IPS-18a (cell line): ENCODE measurements at regions not wholly inside any gene's neighbourhood (a gene's known extent, or its start where the extent isn't known, plus 50 kb on each side); places are given as distances from the start of the nearest gene placed in this dataset.
"Not testable (repeated sequence)": the region's sequence is repeated elsewhere in the genome, so short reads cannot be mapped to it uniquely, and the experiment has no call there.

Source experiments
- H3K27ac ChIP-seq: one replicate; pipeline ENCODE4 v1.5.1; 2013; ENCODE audit warnings: low read length
- H3K27me3 ChIP-seq: one replicate; pipeline ENCODE4 v1.6.1; 2013; ENCODE audit warnings: mild to moderate bottlenecking, low read length; ENCODE audit not compliant: control insufficient read depth, insufficient read depth
- H3K36me3 ChIP-seq: one replicate; pipeline ENCODE4 v1.6.1; 2013; ENCODE audit warnings: low read depth, low read length; ENCODE audit not compliant: control insufficient read depth
- H3K4me1 ChIP-seq: one replicate; pipeline ENCODE4 v1.6.1; 2013; ENCODE audit warnings: low read depth, low read length; ENCODE audit not compliant: control insufficient read depth
- H3K4me3 ChIP-seq: one replicate; pipeline ENCODE4 v1.5.1; 2013; ENCODE audit warnings: low read length
- H3K9ac ChIP-seq: one replicate; pipeline ENCODE4 v1.6.1; 2013; ENCODE audit warnings: mild to moderate bottlenecking, low read length, moderate library complexity
- H3K9me3 ChIP-seq: one replicate; pipeline ENCODE4 v1.6.1; 2013; ENCODE audit warnings: low read depth, low read length; ENCODE audit not compliant: control insufficient read depth

DNA sequence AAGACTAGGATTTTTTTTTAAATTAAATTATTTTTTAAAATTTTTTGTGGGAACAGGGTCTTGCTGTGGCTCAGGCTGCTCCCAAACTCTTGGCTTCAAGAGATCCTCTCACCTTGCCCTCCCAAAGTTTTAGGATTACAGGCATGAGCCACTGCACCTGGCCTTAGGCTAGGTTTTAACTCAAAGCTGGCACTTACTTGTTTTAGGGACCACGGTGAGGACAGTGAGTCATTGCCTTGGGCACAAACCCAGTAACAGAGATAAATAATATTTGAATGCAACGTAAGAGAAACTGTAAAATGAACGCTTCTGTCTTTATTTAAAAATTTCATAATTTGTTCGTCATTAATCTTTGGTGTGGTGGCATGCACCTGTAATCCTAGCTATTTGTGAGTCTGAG lies 96.6 kb downstream of the GATA3 start:
- no peaks in the 10 kb centered on the region for H3K9me3 ChIP-seq
- H3K4me3 ChIP-seq, result no peak overlapping the region
- H3K9ac ChIP-seq, result no peak overlapping the region
- H3K36me3 ChIP-seq, result no peaks in the 10 kb centered on the region
- H3K27me3 ChIP-seq, result no peaks in the 10 kb centered on the region
- H3K27ac ChIP-seq, result no peak overlapping the region
- no peaks in the 10 kb centered on the region for H3K4me1 ChIP-seq

DNA sequence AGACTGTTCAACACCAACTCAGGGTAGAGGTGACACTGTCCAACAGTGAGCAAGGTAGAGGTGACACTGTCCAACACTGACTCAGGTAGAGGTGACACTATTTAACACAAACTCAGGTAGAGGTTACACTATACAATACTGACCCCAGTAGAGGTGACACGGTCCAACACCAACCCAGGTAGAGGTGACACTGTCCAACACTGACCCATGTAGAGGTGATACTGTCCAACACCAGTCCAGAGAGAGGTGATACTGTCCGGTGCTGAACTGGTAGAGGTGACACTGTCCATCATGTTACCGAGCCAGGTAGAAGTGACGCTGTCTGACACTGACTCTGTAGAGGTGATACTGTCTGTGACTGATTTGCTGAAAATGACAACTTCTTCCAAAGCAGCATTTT lies 102.4 kb downstream of the GATA3 start:
- Histone ChIP-seq H3K27me3 (no peaks in the 10 kb centered on the region), H3K4me1 (no peaks in the 10 kb centered on the region), H3K9ac (no peak overlapping the region), H3K36me3 (no peaks in the 10 kb centered on the region), H3K9me3 (no peaks in the 10 kb centered on the region), H3K4me3 (no peak overlapping the region), H3K27ac (no peak overlapping the region)

DNA sequence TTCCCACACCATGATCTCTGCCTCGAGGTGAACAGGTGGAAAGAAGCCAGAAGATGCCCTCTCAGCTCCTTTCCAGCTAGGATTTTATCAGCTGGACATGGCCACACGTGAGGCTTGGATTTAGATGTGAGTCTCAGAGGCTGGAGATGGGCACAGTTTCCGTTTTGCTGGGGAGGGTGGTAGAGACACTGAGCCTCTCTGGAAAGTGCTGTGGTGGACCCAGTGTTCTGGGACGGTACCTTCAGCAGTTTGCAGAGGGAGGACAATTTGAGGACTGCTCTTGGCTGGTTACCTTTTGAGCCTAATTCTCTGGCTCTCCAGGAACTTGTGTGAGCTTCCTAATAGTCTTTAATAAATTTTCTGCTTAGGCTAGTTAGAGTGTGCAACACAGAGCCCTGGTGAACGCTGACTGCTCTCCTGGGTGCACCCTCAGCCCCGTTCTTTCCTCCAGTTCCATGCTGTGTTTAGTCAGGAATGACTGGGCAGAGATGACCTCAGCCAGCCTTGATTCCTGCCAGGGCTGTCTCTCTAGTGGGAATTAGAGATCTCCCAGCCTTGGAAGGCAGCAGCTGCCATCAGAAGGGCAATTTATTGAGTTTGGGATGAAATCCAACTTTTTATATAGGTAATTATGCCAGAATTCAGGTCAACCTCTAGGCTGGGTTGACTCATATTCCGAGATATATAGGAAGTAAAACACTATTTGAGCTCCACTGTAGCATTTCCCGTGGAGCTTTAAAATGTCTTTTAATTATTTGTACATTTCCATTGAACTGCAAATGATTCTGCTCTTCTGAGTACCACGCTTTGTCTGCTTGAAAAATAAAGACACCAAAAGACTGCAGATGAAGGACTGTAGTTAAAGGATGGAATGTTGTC lies 103.9 kb downstream of the GATA3 start:
- Histone ChIP-seq H3K4me3 (no peak overlapping the region), H3K36me3 (no peaks in the 10 kb centered on the region), H3K9ac (no peak overlapping the region), H3K27ac (no peak overlapping the region), H3K9me3 (no peaks in the 10 kb centered on the region), H3K27me3 (no peaks in the 10 kb centered on the region), H3K4me1 (no peaks in the 10 kb centered on the region)

DNA sequence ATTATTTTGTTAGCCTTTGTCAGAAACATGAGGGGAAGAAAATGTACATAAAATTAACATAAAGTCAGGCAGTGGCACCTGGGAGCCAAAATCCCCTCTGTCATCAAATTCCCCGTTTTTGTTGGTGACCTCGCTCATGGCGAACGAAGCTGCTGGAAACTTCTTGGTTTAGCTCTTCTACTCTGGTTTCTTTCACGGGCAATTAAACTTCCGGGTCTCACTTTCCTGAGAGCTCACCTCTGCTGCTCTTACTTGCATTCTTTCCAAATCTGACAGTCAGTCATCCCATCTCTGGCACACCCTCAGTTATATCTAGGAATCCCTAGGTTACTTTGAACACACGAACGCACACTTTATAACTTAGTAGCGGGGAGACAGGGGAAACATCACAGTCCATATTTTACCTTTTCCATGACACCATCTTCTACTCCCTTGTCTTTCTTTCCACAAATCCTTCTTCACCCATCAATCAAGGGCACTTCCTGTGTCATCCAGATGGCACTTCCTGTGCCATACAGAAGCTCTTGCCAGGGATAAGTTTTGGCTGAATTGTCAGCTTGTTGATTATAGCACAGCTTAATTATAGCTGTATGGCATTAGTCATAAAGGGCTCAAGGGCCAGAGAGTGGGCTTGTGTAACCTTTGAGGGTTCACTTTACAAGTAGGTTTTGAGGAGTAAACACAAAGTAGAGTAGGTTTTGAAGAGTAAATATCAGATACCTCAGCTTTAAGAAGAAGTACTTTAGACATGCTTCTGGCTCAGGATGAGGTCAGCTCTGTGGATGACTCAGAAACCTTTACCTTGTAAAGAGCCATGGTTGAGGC lies 105.1 kb downstream of the GATA3 start:
- Histone ChIP-seq H3K36me3 (no peaks in the 10 kb centered on the region), H3K4me3 (no peak overlapping the region), H3K9me3 (no peaks in the 10 kb centered on the region), H3K9ac (no peak overlapping the region), H3K27ac (no peak overlapping the region), H3K4me1 (no peaks in the 10 kb centered on the region), H3K27me3 (no peaks in the 10 kb centered on the region)

DNA sequence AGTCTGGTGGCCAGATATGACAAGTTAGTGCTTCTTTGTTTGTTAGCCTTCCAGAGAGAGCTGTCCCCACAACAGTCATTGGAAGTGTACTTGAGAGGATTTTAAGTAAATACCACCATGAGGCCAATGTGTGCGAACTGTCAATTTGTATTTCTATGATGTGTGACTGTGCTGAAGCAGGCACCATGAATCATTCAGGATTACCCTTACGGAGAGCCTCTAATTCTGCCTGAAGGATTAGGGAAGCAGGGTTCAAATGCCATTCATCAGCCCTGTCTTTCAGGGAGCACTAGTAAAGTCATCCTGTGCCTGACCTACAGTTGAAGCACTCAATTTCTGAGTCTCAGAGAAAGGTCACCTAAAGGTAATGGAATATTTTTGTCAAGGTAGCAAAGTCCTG lies 109.3 kb downstream of the GATA3 start:
- Histone ChIP-seq H3K4me3 (no peak overlapping the region), H3K9ac (no peak overlapping the region), H3K27ac (no peak overlapping the region), H3K9me3 (peaks cover 9% of the 10 kb centered on the region), H3K36me3 (no peaks in the 10 kb centered on the region), H3K27me3 (no peaks in the 10 kb centered on the region), H3K4me1 (no peaks in the 10 kb centered on the region)

DNA sequence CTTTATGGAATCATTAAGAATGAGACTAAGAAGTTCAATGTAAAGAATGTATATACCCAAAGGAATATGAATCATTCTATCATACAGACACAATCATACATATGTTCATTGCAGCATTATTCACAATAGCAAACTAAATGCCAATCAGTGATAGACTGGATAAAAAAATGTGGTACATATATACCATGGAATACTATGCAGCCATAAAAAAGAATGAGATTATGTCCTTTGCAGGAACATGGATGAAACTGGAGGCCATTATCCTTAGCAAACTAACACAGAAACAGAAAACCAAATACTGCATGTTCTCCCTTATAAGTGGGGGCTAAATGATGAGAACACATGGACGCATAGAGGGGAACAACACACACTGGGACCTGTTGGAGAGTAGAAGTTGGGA lies 110.2 kb downstream of the GATA3 start:
- H3K4me1 ChIP-seq, H3K27ac ChIP-seq, H3K36me3 ChIP-seq, H3K9ac ChIP-seq, H3K4me3 ChIP-seq, H3K27me3 ChIP-seq: not testable (repeated sequence)
- peaks cover 12% of the 10 kb centered on the region for H3K9me3 ChIP-seq

DNA sequence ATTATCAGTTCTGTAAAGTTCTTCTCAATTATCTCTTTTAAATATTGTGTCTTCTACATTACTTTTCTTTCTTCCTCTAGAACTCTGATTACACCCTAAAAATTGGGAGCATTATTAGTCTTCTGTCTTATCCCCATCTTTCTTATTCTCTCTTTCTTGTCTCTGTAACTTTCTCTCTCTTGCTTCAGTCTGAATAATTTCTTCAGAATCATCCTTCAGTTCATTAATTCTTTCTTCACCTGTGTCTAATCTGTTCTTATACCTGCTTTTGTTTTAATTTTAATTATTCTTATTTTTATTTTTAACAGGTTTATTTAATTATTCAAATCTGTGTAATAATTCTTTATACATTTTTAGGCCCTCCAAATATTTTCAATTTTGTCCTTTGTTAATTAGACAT lies 114.3 kb downstream of the GATA3 start:
- Histone ChIP-seq H3K36me3 (no peaks in the 10 kb centered on the region), H3K4me3 (no peak overlapping the region)

DNA sequence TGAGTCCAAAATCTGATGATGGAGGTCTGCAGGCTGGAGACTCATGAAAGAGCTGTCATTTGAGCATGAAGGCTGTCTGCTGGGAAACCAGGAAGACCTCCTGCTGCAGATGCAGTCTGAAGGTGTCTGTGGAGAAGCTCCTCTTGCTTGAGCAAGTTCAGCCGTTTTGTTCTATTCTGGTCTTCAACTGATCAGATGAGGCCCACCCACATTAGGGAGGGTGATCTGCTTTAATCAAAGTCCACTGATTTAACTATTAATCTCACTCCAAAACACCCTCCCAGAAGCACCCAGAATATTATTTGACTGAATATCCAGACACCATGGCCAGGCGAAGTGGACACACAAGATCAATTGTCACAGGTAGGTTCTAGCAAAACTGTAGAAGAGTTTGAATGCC lies 116.5 kb downstream of the GATA3 start:
- Histone ChIP-seq H3K27me3 (no peaks in the 10 kb centered on the region), H3K9me3 (peaks cover 12% of the 10 kb centered on the region), H3K9ac (no peak overlapping the region), H3K4me1 (no peaks in the 10 kb centered on the region), H3K4me3 (no peak overlapping the region), H3K27ac (no peak overlapping the region), H3K36me3 (no peaks in the 10 kb centered on the region)

More for the DNA sequence above, 114.3 kb downstream of the GATA3 start:
- Histone ChIP-seq H3K9ac (no peak overlapping the region), H3K9me3 (peaks cover 12% of the 10 kb centered on the region), H3K27ac (no peak overlapping the region), H3K4me1 (no peaks in the 10 kb centered on the region), H3K27me3 (no peaks in the 10 kb centered on the region)

DNA sequence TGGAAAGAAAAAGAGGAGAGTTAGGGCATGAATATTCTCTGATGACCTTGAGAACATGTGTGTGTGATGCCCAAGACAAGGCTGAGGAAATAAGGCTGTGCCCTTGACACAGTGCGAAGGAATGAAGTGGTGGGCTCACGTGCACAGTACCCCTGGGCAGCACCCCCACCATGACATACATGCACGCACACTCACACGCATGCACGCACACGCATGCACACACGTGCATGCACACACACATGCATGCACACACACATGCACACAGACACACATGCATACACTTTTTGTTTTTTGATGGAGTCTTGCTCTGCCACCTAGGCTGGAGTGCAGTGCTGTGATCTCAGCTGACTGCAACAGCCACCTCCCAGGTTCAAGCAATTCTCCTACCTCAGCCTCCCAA lies 118.1 kb downstream of the GATA3 start:
- Histone ChIP-seq H3K9ac (no peak overlapping the region), H3K36me3 (no peaks in the 10 kb centered on the region), H3K4me1 (no peaks in the 10 kb centered on the region), H3K27me3 (no peaks in the 10 kb centered on the region), H3K4me3 (no peak overlapping the region), H3K9me3 (peaks cover 12% of the 10 kb centered on the region), H3K27ac (no peak overlapping the region)

DNA sequence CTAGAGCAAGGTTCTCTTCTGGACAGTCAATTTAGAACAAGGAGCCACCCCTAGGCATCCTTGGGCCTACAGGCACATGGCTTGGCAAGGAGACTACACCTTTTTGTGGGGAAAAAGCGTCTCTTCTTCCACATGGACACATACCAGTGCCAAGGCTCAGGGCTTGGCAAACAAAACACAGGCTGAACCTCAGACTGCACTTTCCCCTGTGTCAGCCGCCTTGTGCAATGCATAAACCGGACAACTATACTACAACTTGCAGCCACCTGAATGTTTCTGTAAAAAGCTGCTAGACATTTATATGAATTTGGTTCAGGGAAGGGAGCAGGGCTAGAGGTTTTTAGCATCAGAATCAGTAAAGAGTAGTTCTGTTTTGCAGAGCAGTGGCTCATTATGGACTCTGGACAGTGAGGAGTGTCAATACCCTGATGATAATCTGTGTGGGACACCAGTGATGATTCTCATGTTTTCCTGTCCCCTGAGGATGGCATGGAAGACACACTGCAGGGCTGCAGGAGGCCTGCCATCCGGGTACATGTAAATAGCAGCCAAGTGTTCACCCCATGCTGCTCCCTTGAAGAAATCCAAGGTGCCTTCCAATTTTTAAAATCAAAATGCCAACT lies 118.9 kb downstream of the GATA3 start:
- Histone ChIP-seq H3K9me3 (peaks cover 8% of the 10 kb centered on the region), H3K27me3 (no peaks in the 10 kb centered on the region), H3K4me3 (no peak overlapping the region), H3K9ac (no peak overlapping the region), H3K36me3 (no peaks in the 10 kb centered on the region), H3K27ac (no peak overlapping the region), H3K4me1 (no peaks in the 10 kb centered on the region)

DNA sequence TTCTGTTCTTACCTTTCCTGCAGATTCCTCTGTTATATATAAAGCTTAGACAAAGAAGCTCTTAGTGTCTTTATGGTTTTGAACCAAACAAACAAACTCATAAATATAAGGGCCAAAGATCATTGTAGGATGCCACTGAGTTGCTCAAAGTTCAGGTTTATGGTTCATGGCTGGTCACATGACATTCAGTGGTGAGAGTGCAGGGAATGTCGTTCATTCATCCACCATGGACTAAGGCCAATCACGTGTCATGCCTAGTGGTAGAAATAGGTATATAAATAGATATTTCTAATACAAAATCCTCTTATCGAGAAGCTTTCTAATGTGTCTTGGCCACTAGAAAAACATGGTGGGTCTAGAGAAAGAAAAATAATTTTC lies 119.4 kb downstream of the GATA3 start:
- no peaks in the 10 kb centered on the region for H3K27me3 ChIP-seq

More for the DNA sequence above, 119.4 kb downstream of the GATA3 start:
- no peak overlapping the region for H3K4me3 ChIP-seq
- H3K9ac ChIP-seq, result no peak overlapping the region
- H3K9me3 ChIP-seq, result peaks cover 3% of the 10 kb centered on the region
- no peaks in the 10 kb centered on the region for H3K36me3 ChIP-seq
- H3K27ac ChIP-seq, result no peak overlapping the region
- no peaks in the 10 kb centered on the region for H3K4me1 ChIP-seq
